Loucy (cell line): ENCODE measurements at regions not wholly inside any gene's neighbourhood (a gene's known extent, or its start where the extent isn't known, plus 50 kb on each side); places are given as distances from the start of the nearest gene placed in this dataset.

ENCODE experiments used
- EZH2phosphoT487 ChIP-seq: fragments of 200-600 bp; IDR thresholded peaks from 2 replicates; pipeline ENCODE4 v1.6.1; 2018; ENCODE audit warnings: antibody characterized with exemption, mild to moderate bottlenecking, moderate library complexity, borderline replicate concordance
- TF ChIP-seq, protein P1 (sequence below): fragments of 200-600 bp; sonication (generic); conservative IDR thresholded peaks from 2 replicates; pipeline ENCODE4 v1.5.1; 2014; ENCODE audit warnings: mild to moderate bottlenecking, antibody characterized with exemption, low read length

- TF ChIP-seq, protein P1, sequence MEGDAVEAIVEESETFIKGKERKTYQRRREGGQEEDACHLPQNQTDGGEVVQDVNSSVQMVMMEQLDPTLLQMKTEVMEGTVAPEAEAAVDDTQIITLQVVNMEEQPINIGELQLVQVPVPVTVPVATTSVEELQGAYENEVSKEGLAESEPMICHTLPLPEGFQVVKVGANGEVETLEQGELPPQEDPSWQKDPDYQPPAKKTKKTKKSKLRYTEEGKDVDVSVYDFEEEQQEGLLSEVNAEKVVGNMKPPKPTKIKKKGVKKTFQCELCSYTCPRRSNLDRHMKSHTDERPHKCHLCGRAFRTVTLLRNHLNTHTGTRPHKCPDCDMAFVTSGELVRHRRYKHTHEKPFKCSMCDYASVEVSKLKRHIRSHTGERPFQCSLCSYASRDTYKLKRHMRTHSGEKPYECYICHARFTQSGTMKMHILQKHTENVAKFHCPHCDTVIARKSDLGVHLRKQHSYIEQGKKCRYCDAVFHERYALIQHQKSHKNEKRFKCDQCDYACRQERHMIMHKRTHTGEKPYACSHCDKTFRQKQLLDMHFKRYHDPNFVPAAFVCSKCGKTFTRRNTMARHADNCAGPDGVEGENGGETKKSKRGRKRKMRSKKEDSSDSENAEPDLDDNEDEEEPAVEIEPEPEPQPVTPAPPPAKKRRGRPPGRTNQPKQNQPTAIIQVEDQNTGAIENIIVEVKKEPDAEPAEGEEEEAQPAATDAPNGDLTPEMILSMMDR = no peak
- TF ChIP-seq EZH2phosphoT487 = no peak
Measured at GRCh38 chr7:29623973-29624372, 60.3 kb downstream of the PRR15 start.
